Right lobe of liver (tissue), 6 donors: ENCODE measurements at regions not wholly inside any gene's neighbourhood (a gene's known extent, or its start where the extent isn't known, plus 50 kb on each side); places are given as distances from the start of the nearest gene placed in this dataset.

Experiments used
- ATAC-seq, 4 donors: fragments of 200-7000 bp; cut with Tn5 transposase; one replicate each; pipeline ENCODE4 v1.9.1; 2020; ENCODE audit warnings: mild to moderate bottlenecking in 4 of 4, moderate library complexity in 4 of 4
- DNase-seq, 3 donors: peaks; one replicate each; pipeline ENCODE4 v3.0.0-alpha.2; 2020
- H3K27ac ChIP-seq, 3 donors: fragments of 200-600 bp; one replicate each; pipeline ENCODE4 v1.8.0; 2022
- H3K27me3 ChIP-seq, 2 donors: fragments of 200-600 bp; one replicate each; pipeline ENCODE4 v1.8.0; 2022
- H3K36me3 ChIP-seq, 4 donors: fragments of 200-600 bp; sonication (generic) in 1 of 4; one replicate each; pipeline versions ENCODE4 v1.5.1 to v1.8.0; 2017 to 2022; ENCODE audit warnings: control low read depth in 1 of 4
- H3K4me1 ChIP-seq, 4 donors: fragments of 200-600 bp; sonication (generic) in 1 of 4; one replicate each; pipeline versions ENCODE4 v1.5.1 to v1.8.0; 2017 to 2022; ENCODE audit warnings: control low read depth in 1 of 4
- H3K4me3 ChIP-seq, 3 donors: fragments of 200-600 bp; one replicate each; pipeline ENCODE4 v1.8.0; 2022
- H3K9me3 ChIP-seq, 4 donors: fragments of 200-600 bp; sonication (generic) in 1 of 4; one replicate each; pipeline versions ENCODE4 v1.5.1 to v1.8.0; 2017 to 2022; ENCODE audit warnings: control low read depth in 1 of 4
- CTCF ChIP-seq, 4 donors: fragments of 200-600 bp in 3 of 4; fragments of 450-650 bp in 1 of 4; IDR thresholded peaks; one replicate each; pipeline versions ENCODE4 v1.5.1 to v1.8.0; 2016 to 2022; ENCODE audit warnings: antibody characterized with exemption in 4 of 4, mild to moderate bottlenecking in 2 of 4
- POLR2A ChIP-seq: fragments of 450-650 bp; IDR thresholded peaks from one replicate; pipeline ENCODE4 v1.6.1; 2017; ENCODE audit warnings: antibody characterized with exemption, mild to moderate bottlenecking
- WGBS: methylation state at CpG from one replicate; pipeline ENCODE4 v1.1.6; 2018; ENCODE audit warnings: low coverage, low lambda C conversion rate; ENCODE audit not compliant: insufficient coverage; ENCODE audit errors: missing lambda C conversion rate; 5-methylcytosine and 5-hydroxymethylcytosine counted together
- intact Hi-C, 2 donors: fragments of 100-400 bp; cut with DNase I; formaldehyde crosslinking; loops; one replicate each; pipeline versions ENCODE4 v1.11.2 to v1.14.1; 2022
- donor health status: DM: no; HTN: yes; CAD: no.
- donor health status: DM: no; HTN: no; CAD: no.
- donor health status: DM: no; HTN: no; CAD: no.
- donor health status: DM: no; HTN: yes; CAD: no.
- donor health status: DM: no; HTN: yes; CAD: no.

GRCh38 chr4:125801373-125801772, 486.6 kb downstream of the FAT4 start:
- intact Hi-C loops = no loop called here
- TF ChIP-seq CTCF (IDR thresholded peaks at IDR 0.05) = no peak
- TF ChIP-seq POLR2A = no peak
- H3K36me3 ChIP-seq = no peaks in the 10 kb centered on the region
- H3K27ac ChIP-seq = no peak overlapping the region
- ATAC-seq (no peak), DNase-seq (no peak)
- 87% methylated on average over 4 of the region's 4 CpGs for WGBS
- no peak overlapping the region for H3K4me3 ChIP-seq
- H3K9me3 ChIP-seq = no peaks in the 10 kb centered on the region
- no peaks in the 10 kb centered on the region for H3K27me3 ChIP-seq
- H3K4me1 ChIP-seq = no peaks in the 10 kb centered on the region

DNA sequence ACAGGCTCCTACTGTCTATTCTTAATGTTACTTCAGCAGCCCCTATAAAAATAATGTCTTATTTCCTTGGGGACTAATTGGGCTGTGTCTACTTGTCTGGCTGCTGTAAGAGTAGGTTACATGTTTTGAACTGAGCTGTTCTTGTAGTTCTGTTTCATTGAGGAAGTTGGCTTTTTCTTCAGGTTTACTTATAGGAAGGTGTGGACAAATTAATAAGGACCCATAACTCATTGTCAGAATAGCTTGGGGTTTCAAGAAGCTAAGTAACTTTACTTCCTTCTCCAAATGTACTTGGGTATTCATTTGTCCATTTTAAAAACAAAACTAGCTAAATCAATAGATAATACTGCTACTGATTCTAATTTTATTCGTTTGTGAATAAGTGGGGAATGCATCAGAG, 487.2 kb downstream of the FAT4 start:
- ATAC-seq = no peak
- no peak for DNase-seq
- no peaks in the 10 kb centered on the region for H3K36me3 ChIP-seq
- TF ChIP-seq POLR2A = no peak
- no peak for TF ChIP-seq CTCF (IDR thresholded peaks at IDR 0.05)
- no peaks in the 10 kb centered on the region for H3K27me3 ChIP-seq
- 20% methylated on average over 1 of the region's 1 CpG for WGBS
- no peaks in the 10 kb centered on the region for H3K4me1 ChIP-seq
- no peak overlapping the region for H3K27ac ChIP-seq
- no peaks in the 10 kb centered on the region for H3K9me3 ChIP-seq
- intact Hi-C loops = no loop called here
- no peak overlapping the region for H3K4me3 ChIP-seq

DNA sequence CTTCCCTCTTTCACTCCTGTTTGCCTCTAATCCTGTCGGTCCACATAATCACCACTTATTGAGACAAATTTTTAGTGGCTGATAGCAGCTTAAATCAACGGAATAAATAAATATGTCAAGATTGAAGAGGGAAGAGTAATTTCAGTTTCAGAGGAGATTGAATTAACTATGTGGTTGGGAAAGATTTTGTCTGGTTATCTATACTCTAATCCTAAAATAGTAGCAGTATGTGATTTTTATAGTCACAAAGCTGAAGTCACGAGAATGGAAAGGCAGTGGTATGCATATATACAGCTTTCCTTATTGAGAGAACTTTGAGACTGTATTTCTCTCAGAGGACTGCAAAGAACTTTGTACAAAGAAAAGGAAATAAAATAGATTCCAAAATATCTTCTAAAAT, 493.3 kb downstream of the FAT4 start:
- intact Hi-C loops = no loop called here
- WGBS = 53% methylated on average over 3 of the region's 3 CpGs
- Histone ChIP-seq H3K4me1 (no peaks in the 10 kb centered on the region), H3K9me3 (no peaks in the 10 kb centered on the region), H3K27me3 (no peaks in the 10 kb centered on the region), H3K36me3 (no peaks in the 10 kb centered on the region), H3K4me3 (no peak overlapping the region), H3K27ac (no peak overlapping the region)
- TF ChIP-seq POLR2A (no peak), CTCF (IDR thresholded peaks at IDR 0.05) (no peak)
- DNase-seq (no peak), ATAC-seq (no peak)

- ATAC-seq (no peak), DNase-seq (no peak)
- 43% methylated on average over 1 of the region's 1 CpG for WGBS
- intact Hi-C loops = no loop called here
- no peaks in the 10 kb centered on the region for H3K9me3 ChIP-seq
- no peak overlapping the region for H3K4me3 ChIP-seq
- no peaks in the 10 kb centered on the region for H3K36me3 ChIP-seq
- TF ChIP-seq POLR2A = no peak
- TF ChIP-seq CTCF (IDR thresholded peaks at IDR 0.05) = no peak
- H3K27ac ChIP-seq = no peak overlapping the region
- H3K27me3 ChIP-seq = no peaks in the 10 kb centered on the region
- no peaks in the 10 kb centered on the region for H3K4me1 ChIP-seq
Observed at GRCh38 chr4:125808570-125808969, 493.8 kb downstream of the FAT4 start.

- TF ChIP-seq POLR2A (no peak), CTCF (IDR thresholded peaks at IDR 0.05) (no peak)
Observed at GRCh38 chr4:125811892-125812291, 497.1 kb downstream of the FAT4 start.

More at GRCh38 chr4:125811892-125812291, 497.1 kb downstream of the FAT4 start:
- ATAC-seq = no peak
- Histone ChIP-seq H3K4me1 (no peaks in the 10 kb centered on the region), H3K27me3 (no peaks in the 10 kb centered on the region), H3K4me3 (no peak overlapping the region), H3K36me3 (no peaks in the 10 kb centered on the region), H3K9me3 (no peaks in the 10 kb centered on the region), H3K27ac (no peak overlapping the region)
- intact Hi-C loops = no loop called here
- no peak for DNase-seq
